AG10803 (cell line): ENCODE measurements at regions not wholly inside any gene's neighbourhood (a gene's known extent, or its start where the extent isn't known, plus 50 kb on each side); places are given as distances from the start of the nearest gene placed in this dataset.

Experiments used
- DNase-seq: peaks from one replicate; pipeline ENCODE4 v3.0.0; 2010; ENCODE audit warnings: low read depth
- H3K4me3 ChIP-seq: 2 replicates; pipeline ENCODE4 v1.5.1; 2011; ENCODE audit warnings: mild to moderate bottlenecking, low read length, control low read depth
- CTCF ChIP-seq: conservative IDR thresholded peaks from 2 replicates; pipeline ENCODE4 v1.5.1; 2011; ENCODE audit warnings: mild to moderate bottlenecking, low read length, control low read depth, inconsistent platforms

- no peak overlapping the region for H3K4me3 ChIP-seq
- no peak for TF ChIP-seq CTCF
- DNase-seq: no peak
These were observed 190.5 kb downstream of the PHETA1 start for GRCh38 chr12:111178181-111179081.

GRCh38 chr12:111175396-111176094, 193.3 kb downstream of the PHETA1 start:
- no peak overlapping the region for H3K4me3 ChIP-seq
- TF ChIP-seq CTCF: no peak
- no peak for DNase-seq

GRCh38 chr12:111174961-111175345, 193.9 kb downstream of the PHETA1 start:
- no peak overlapping the region for H3K4me3 ChIP-seq
- TF ChIP-seq CTCF: no peak
- DNase-seq: no peak

- DNase-seq: no peak
- TF ChIP-seq CTCF: peak; percentile 26
- no peak overlapping the region for H3K4me3 ChIP-seq
These were observed 194.5 kb downstream of the PHETA1 start for GRCh38 chr12:111174251-111174960.

- H3K4me3 ChIP-seq: no peak overlapping the region
- no peak for TF ChIP-seq CTCF
- no peak for DNase-seq
These were observed 195.1 kb downstream of the PHETA1 start for GRCh38 chr12:111173836-111174235.

GRCh38 chr12:111173391-111173790, 195.5 kb downstream of the PHETA1 start:
- no peak overlapping the region for H3K4me3 ChIP-seq
- TF ChIP-seq CTCF: no peak
- DNase-seq: no peak
